Endodermal cell (in vitro differentiated cells): ENCODE measurements at regions not wholly inside any gene's neighbourhood (a gene's known extent, or its start where the extent isn't known, plus 50 kb on each side); places are given as distances from the start of the nearest gene placed in this dataset.

Experiments
- DNase-seq: peaks from one replicate; pipeline ENCODE4 v3.0.0-alpha.2; 2017
- H3K27ac ChIP-seq: 2 replicates; pipeline ENCODE4 v1.5.1; 2013; ENCODE audit warnings: mild to moderate bottlenecking, low read depth, low read length, moderate library complexity
- H3K27me3 ChIP-seq: 2 replicates; pipeline ENCODE4 v1.6.1; 2013; ENCODE audit warnings: mild to moderate bottlenecking, low read length, moderate library complexity; ENCODE audit not compliant: insufficient read depth, control insufficient read depth, poor library complexity, severe bottlenecking
- H3K36me3 ChIP-seq: 2 replicates; pipeline ENCODE4 v1.7.0; 2013; ENCODE audit warnings: mild to moderate bottlenecking, low read length, moderate library complexity; ENCODE audit not compliant: control insufficient read depth, insufficient read depth
- H3K4me1 ChIP-seq: one replicate; pipeline ENCODE4 v1.7.0; 2013; ENCODE audit warnings: low read length; ENCODE audit not compliant: control insufficient read depth, insufficient read depth
- H3K4me3 ChIP-seq: 2 replicates; pipeline ENCODE4 v1.5.1; 2013; ENCODE audit warnings: mild to moderate bottlenecking, low read length, moderate library complexity
- H3K9ac ChIP-seq: 2 replicates; pipeline ENCODE4 v1.6.1; 2013; ENCODE audit warnings: mild to moderate bottlenecking, low read length, moderate library complexity; ENCODE audit not compliant: poor library complexity, severe bottlenecking; ENCODE audit errors: extremely low read depth
- H3K9me3 ChIP-seq: 2 replicates; pipeline ENCODE4 v1.6.1; 2013; ENCODE audit warnings: mild to moderate bottlenecking, low read length, moderate library complexity; ENCODE audit not compliant: control insufficient read depth
- H3K27ac Mint-ChIP-seq: 2 replicates; pipeline ENCODE4 v1.8.0; 2020; ENCODE audit warnings: mixed read lengths
- H3K27me3 Mint-ChIP-seq: 2 replicates; pipeline ENCODE4 v1.8.0; 2021; ENCODE audit warnings: mild to moderate bottlenecking, mixed read lengths; ENCODE audit not compliant: insufficient read depth
- H3K36me3 Mint-ChIP-seq: 2 replicates; pipeline ENCODE4 v1.8.0; 2020; ENCODE audit warnings: low read depth, mixed read lengths
- H3K4me1 Mint-ChIP-seq: 2 replicates; pipeline ENCODE4 v1.8.0; 2020; ENCODE audit warnings: mixed read lengths
- H3K4me3 Mint-ChIP-seq: 2 replicates; pipeline ENCODE4 v1.8.0; 2020; ENCODE audit warnings: mild to moderate bottlenecking, moderate library complexity, mixed read lengths
- H3K9me3 Mint-ChIP-seq: 2 replicates; pipeline ENCODE4 v1.8.0; 2020; ENCODE audit warnings: mild to moderate bottlenecking, mixed read lengths
- WGBS, 2 experiments: methylation state at CpG; one replicate each; pipeline versions ENCODE4 v1.1.5 to v1.1.7; 2013; ENCODE audit warnings: missing lambda C conversion rate in 2 of 2, mixed read lengths in 1 of 2; ENCODE audit not compliant: insufficient coverage in 1 of 2, insufficient read length in 1 of 2; 5-methylcytosine and 5-hydroxymethylcytosine counted together
- TF ChIP-seq, protein P1 (sequence below): fragments of 200-600 bp; sonication (generic); conservative IDR thresholded peaks from 2 replicates; pipeline ENCODE4 v1.5.0; 2021; ENCODE audit warnings: antibody characterized with exemption, mild to moderate bottlenecking

DNA sequence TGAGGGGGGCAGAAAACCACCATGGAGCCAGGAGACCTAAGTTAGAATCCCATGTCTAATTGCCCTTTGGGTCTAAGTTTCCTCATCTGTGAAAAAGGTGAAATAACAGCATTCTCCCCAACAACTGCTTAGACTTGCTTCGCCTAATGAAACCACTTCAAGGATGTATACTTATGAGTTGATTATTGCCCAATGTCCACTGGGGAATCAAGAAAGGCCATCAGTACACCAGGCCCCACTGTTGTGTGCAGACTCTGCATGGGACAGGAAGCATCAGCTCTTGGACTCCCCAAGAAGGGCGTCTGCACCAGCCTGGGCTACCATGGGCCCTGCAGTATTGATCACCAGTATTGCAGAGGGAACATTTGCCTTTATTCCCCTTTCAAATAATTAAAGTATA is 189.6 kb downstream of the MAFB start:
- H3K9ac ChIP-seq: no peak overlapping the region
- no peak overlapping the region for H3K27ac ChIP-seq
- Mint-ChIP-seq H3K36me3 (no peaks in the 10 kb centered on the region), H3K27ac (no peak overlapping the region), H3K4me3 (no peak overlapping the region), H3K4me1 (no peaks in the 10 kb centered on the region), H3K27me3 (peaks cover 4% of the 10 kb centered on the region), H3K9me3 (no peaks in the 10 kb centered on the region)
- H3K9me3 ChIP-seq: no peaks in the 10 kb centered on the region
- no peaks in the 10 kb centered on the region for H3K4me1 ChIP-seq
- H3K27me3 ChIP-seq: peaks cover 7% of the 10 kb centered on the region
- no peak overlapping the region for H3K4me3 ChIP-seq
- TF ChIP-seq, protein P1, sequence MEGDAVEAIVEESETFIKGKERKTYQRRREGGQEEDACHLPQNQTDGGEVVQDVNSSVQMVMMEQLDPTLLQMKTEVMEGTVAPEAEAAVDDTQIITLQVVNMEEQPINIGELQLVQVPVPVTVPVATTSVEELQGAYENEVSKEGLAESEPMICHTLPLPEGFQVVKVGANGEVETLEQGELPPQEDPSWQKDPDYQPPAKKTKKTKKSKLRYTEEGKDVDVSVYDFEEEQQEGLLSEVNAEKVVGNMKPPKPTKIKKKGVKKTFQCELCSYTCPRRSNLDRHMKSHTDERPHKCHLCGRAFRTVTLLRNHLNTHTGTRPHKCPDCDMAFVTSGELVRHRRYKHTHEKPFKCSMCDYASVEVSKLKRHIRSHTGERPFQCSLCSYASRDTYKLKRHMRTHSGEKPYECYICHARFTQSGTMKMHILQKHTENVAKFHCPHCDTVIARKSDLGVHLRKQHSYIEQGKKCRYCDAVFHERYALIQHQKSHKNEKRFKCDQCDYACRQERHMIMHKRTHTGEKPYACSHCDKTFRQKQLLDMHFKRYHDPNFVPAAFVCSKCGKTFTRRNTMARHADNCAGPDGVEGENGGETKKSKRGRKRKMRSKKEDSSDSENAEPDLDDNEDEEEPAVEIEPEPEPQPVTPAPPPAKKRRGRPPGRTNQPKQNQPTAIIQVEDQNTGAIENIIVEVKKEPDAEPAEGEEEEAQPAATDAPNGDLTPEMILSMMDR: no peak
- DNase-seq: no peak
- H3K36me3 ChIP-seq: no peaks in the 10 kb centered on the region
- WGBS, 2 experiments: 96% methylated on average over 2 of the region's 2 CpGs; no CpG with 5 or more reads in 1 of the 2 experiments

DNA sequence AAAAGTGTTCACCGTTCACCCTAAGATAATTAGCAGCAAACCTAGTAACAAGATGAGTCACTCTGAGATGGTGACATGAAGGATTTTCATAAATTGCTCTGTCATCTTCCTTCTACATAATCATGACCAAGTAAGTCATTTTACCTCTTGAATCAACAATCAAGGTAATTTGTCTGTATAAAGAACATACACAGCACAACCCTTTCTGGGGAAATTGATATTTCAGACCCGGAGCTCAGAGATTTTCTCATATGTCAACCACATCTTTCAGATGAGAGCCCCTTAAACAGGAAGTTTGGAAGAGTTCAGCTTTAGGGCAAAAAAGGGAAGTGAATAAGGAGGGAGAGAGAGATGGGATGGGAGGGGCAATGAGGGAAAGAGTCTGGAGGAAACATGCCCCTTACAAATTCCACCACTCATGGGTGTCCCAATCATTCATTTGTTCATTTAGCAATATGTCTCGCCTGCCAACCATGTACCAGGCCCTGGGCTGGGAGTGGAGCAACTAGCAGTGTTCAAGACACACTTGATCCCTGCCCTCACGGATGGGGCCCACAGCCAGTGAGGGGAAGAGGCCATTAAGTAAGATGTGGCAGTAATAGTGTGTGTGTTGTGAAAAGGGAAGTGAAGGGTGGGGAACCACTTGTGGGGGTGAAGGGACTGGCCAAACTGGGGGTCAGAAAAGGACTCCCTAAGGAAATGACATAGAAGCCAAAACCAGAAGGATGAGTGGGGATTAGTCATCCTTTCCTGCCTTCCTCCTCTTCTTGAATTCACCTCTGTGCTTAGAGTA is 190.9 kb downstream of the MAFB start:
- Histone ChIP-seq H3K4me1 (no peaks in the 10 kb centered on the region), H3K27me3 (peaks cover 2% of the 10 kb centered on the region), H3K4me3 (no peak overlapping the region), H3K27ac (no peak overlapping the region), H3K9me3 (no peaks in the 10 kb centered on the region), H3K36me3 (no peaks in the 10 kb centered on the region), H3K9ac (no peak overlapping the region)
- no peak overlapping the region for H3K27ac Mint-ChIP-seq
- WGBS, 2 experiments: 95 to 100% methylated on average over 1 to 4 of the region's 4 CpGs
- TF ChIP-seq, protein P1: no peak
- no peaks in the 10 kb centered on the region for H3K36me3 Mint-ChIP-seq
- H3K9me3 Mint-ChIP-seq: no peaks in the 10 kb centered on the region
- H3K4me3 Mint-ChIP-seq: no peak overlapping the region
- peaks cover 4% of the 10 kb centered on the region for H3K27me3 Mint-ChIP-seq
- H3K4me1 Mint-ChIP-seq: no peaks in the 10 kb centered on the region
- DNase-seq: no peak

DNA sequence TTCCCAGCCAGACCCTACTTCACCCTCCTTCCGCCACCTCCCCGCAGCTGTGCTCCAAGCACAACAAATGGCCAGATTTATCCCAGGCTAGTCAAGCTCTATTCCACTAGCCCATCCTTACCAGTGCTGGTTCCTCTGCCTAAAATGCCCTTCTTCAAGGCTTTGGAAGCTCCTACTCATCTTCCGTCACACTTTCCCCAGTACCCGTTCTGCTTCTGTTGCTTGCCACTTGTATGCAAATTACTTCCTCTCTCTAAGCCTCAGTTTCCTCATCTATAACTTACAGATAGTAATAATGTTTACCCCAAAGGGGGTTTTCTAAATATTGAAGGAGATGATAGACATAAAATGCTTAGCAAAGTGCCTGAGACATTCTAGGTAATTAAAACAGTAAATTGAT is 193.1 kb downstream of the MAFB start:
- DNase-seq: no peak
- Histone ChIP-seq H3K9me3 (no peaks in the 10 kb centered on the region), H3K9ac (no peak overlapping the region), H3K4me3 (no peak overlapping the region), H3K4me1 (no peaks in the 10 kb centered on the region), H3K36me3 (no peaks in the 10 kb centered on the region), H3K27ac (no peak overlapping the region), H3K27me3 (no peaks in the 10 kb centered on the region)
- TF ChIP-seq, protein P1: peak; percentile 19
- peaks cover 2% of the 10 kb centered on the region for H3K27me3 Mint-ChIP-seq
- no peak overlapping the region for H3K27ac Mint-ChIP-seq
- 92 to 100% methylated on average over 3 to 4 of the region's 4 CpGs for WGBS, 2 experiments
- no peaks in the 10 kb centered on the region for H3K9me3 Mint-ChIP-seq
- no peak overlapping the region for H3K4me3 Mint-ChIP-seq
- no peaks in the 10 kb centered on the region for H3K4me1 Mint-ChIP-seq
- no peaks in the 10 kb centered on the region for H3K36me3 Mint-ChIP-seq
